Epithelial cell of proximal tubule (primary cell): ENCODE measurements at regions not wholly inside any gene's neighbourhood (a gene's known extent, or its start where the extent isn't known, plus 50 kb on each side); places are given as distances from the start of the nearest gene placed in this dataset.

Experiments
- DNase-seq: peaks from one replicate; pipeline ENCODE4 v3.0.0-alpha.2; 2011; ENCODE audit warnings: low read depth
- H3K4me3 ChIP-seq: 2 replicates; pipeline ENCODE4 v1.5.1; 2011; ENCODE audit warnings: low read depth, mild to moderate bottlenecking, low read length
- TF ChIP-seq, protein P1 (sequence below): conservative IDR thresholded peaks from 2 replicates; pipeline ENCODE4 v1.5.1; 2012; ENCODE audit warnings: low read depth, mild to moderate bottlenecking, low read length

DNA sequence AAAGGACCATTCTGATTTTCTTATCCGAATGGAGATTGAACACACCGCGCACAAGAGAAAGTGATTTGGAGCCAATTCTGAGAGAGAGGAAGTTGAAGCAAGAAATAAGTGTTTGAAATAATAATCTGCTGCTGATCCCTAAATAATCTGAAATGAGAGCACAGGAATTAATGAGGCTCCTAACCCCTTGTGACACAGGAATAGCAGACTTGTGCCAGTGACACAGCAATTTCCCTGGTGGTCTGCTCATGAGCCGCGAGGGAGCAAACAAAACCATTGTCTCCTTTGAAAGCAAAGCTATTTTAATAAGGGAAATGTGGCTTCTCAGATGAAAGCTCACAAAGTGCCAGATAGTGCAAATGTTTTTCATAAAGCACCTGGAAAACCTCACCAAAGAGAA lies 936.1 kb upstream of the WWC1 start:
- DNase-seq = no peak
- TF ChIP-seq, protein P1, sequence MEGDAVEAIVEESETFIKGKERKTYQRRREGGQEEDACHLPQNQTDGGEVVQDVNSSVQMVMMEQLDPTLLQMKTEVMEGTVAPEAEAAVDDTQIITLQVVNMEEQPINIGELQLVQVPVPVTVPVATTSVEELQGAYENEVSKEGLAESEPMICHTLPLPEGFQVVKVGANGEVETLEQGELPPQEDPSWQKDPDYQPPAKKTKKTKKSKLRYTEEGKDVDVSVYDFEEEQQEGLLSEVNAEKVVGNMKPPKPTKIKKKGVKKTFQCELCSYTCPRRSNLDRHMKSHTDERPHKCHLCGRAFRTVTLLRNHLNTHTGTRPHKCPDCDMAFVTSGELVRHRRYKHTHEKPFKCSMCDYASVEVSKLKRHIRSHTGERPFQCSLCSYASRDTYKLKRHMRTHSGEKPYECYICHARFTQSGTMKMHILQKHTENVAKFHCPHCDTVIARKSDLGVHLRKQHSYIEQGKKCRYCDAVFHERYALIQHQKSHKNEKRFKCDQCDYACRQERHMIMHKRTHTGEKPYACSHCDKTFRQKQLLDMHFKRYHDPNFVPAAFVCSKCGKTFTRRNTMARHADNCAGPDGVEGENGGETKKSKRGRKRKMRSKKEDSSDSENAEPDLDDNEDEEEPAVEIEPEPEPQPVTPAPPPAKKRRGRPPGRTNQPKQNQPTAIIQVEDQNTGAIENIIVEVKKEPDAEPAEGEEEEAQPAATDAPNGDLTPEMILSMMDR = no peak
- no peak overlapping the region for H3K4me3 ChIP-seq

DNA sequence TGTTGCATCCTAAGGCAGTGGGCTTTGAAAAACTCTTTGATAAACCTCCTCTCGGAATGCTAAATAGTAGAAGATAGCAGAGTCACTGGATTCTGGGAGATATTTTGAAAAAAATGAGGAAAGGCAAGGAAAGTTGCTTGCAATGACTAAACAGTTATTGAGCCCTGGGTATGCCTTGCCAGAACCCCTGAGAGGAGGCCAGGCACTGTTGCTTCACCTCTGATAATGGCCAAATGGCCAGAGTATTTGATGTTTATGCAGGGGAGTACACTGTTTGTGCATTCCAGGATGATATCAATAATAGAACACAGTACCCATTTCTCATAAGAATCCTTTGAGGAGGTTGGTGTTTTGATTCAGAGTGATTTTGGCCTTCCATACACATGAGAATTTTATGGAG lies 935.1 kb upstream of the WWC1 start:
- no peak for DNase-seq
- TF ChIP-seq, protein P1 = no peak
- no peak overlapping the region for H3K4me3 ChIP-seq

DNA sequence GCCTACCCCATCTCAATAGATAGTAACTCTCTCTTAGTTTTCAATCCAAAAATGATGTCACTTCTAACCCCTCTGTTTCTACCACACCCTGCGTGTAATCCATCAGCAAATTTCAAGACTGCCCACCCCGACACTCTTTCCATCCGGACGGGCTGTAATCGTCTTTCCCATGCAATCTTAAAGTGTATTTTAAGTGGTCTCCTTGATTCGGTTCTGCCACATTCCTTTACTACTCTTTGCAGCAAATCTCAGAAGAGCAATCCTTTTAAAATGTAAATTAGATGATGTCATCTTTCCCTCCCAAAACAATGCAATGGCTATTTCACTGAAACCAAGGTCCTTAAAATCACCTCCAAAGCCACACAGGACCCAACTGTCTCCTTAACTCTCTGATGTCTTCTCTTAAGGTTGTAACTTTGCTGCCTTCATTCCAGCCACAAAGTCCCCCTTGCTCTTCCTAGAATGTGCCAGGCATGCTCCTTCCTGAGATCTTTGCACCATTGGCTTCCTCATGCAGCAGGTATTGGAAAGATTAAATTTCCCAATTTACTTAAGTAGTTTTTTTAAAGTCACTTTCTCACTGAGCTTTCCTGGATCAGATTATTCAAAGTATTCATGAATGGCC lies 932.5 kb upstream of the WWC1 start:
- DNase-seq = no peak
- H3K4me3 ChIP-seq = no peak overlapping the region
- TF ChIP-seq, protein P1 = no peak

GRCh38 chr5:167361795-167362194 lies 929.6 kb upstream of the WWC1 start:
- no peak overlapping the region for H3K4me3 ChIP-seq
- DNase-seq = no peak
- TF ChIP-seq, protein P1 = no peak

GRCh38 chr5:167363065-167363464 lies 928.4 kb upstream of the WWC1 start:
- no peak for DNase-seq
- TF ChIP-seq, protein P1 = no peak

GRCh38 chr5:167375125-167375524 lies 916.3 kb upstream of the WWC1 start:
- TF ChIP-seq, protein P1 = no peak
- H3K4me3 ChIP-seq = no peak overlapping the region
- no peak for DNase-seq

More at GRCh38 chr5:167363065-167363464, 928.4 kb upstream of the WWC1 start:
- no peak overlapping the region for H3K4me3 ChIP-seq
